Endodermal cell (in vitro differentiated cells): ENCODE measurements at regions not wholly inside any gene's neighbourhood (a gene's known extent, or its start where the extent isn't known, plus 50 kb on each side); places are given as distances from the start of the nearest gene placed in this dataset.

Experiments
- DNase-seq: peaks from one replicate; pipeline ENCODE4 v3.0.0-alpha.2; 2017
- H3K27ac ChIP-seq: 2 replicates; pipeline ENCODE4 v1.5.1; 2013; ENCODE audit warnings: mild to moderate bottlenecking, low read depth, low read length, moderate library complexity
- H3K27me3 ChIP-seq: 2 replicates; pipeline ENCODE4 v1.6.1; 2013; ENCODE audit warnings: mild to moderate bottlenecking, low read length, moderate library complexity; ENCODE audit not compliant: insufficient read depth, control insufficient read depth, poor library complexity, severe bottlenecking
- H3K36me3 ChIP-seq: 2 replicates; pipeline ENCODE4 v1.7.0; 2013; ENCODE audit warnings: mild to moderate bottlenecking, low read length, moderate library complexity; ENCODE audit not compliant: control insufficient read depth, insufficient read depth
- H3K4me1 ChIP-seq: one replicate; pipeline ENCODE4 v1.7.0; 2013; ENCODE audit warnings: low read length; ENCODE audit not compliant: control insufficient read depth, insufficient read depth
- H3K4me3 ChIP-seq: 2 replicates; pipeline ENCODE4 v1.5.1; 2013; ENCODE audit warnings: mild to moderate bottlenecking, low read length, moderate library complexity
- H3K9ac ChIP-seq: 2 replicates; pipeline ENCODE4 v1.6.1; 2013; ENCODE audit warnings: mild to moderate bottlenecking, low read length, moderate library complexity; ENCODE audit not compliant: poor library complexity, severe bottlenecking; ENCODE audit errors: extremely low read depth
- H3K9me3 ChIP-seq: 2 replicates; pipeline ENCODE4 v1.6.1; 2013; ENCODE audit warnings: mild to moderate bottlenecking, low read length, moderate library complexity; ENCODE audit not compliant: control insufficient read depth
- H3K27ac Mint-ChIP-seq: 2 replicates; pipeline ENCODE4 v1.8.0; 2020; ENCODE audit warnings: mixed read lengths
- H3K27me3 Mint-ChIP-seq: 2 replicates; pipeline ENCODE4 v1.8.0; 2021; ENCODE audit warnings: mild to moderate bottlenecking, mixed read lengths; ENCODE audit not compliant: insufficient read depth
- H3K36me3 Mint-ChIP-seq: 2 replicates; pipeline ENCODE4 v1.8.0; 2020; ENCODE audit warnings: low read depth, mixed read lengths
- H3K4me1 Mint-ChIP-seq: 2 replicates; pipeline ENCODE4 v1.8.0; 2020; ENCODE audit warnings: mixed read lengths
- H3K4me3 Mint-ChIP-seq: 2 replicates; pipeline ENCODE4 v1.8.0; 2020; ENCODE audit warnings: mild to moderate bottlenecking, moderate library complexity, mixed read lengths
- H3K9me3 Mint-ChIP-seq: 2 replicates; pipeline ENCODE4 v1.8.0; 2020; ENCODE audit warnings: mild to moderate bottlenecking, mixed read lengths
- WGBS, 2 experiments: methylation state at CpG; one replicate each; pipeline versions ENCODE4 v1.1.5 to v1.1.7; 2013; ENCODE audit warnings: missing lambda C conversion rate in 2 of 2, mixed read lengths in 1 of 2; ENCODE audit not compliant: insufficient coverage in 1 of 2, insufficient read length in 1 of 2; 5-methylcytosine and 5-hydroxymethylcytosine counted together
- TF ChIP-seq, protein P1 (sequence below): fragments of 200-600 bp; sonication (generic); conservative IDR thresholded peaks from 2 replicates; pipeline ENCODE4 v1.5.0; 2021; ENCODE audit warnings: antibody characterized with exemption, mild to moderate bottlenecking

DNA sequence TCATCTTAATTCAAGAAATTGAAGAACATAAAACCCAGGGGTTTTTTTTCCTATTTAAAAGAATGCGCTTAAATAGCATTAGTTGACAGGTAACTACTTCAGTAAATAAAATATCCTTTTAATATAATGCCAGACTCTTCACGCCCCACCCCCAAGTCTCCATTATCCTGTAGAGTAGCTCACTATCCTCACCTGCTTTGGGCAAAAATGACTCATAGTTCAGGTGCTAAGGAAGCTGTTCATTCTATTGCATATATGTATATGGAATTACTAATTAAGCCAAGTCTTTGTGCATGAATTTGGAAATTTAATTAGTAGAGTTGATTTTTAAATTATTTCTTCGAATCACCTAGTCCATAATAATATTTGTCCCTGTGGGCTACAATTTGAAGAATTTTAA, 656.8 kb upstream of the ANKRD30A start:
- no peak overlapping the region for H3K27ac ChIP-seq
- H3K4me3 ChIP-seq = no peak overlapping the region
- H3K4me1 ChIP-seq = peaks cover 2% of the 10 kb centered on the region
- no peaks in the 10 kb centered on the region for H3K27me3 ChIP-seq
- H3K36me3 ChIP-seq = no peaks in the 10 kb centered on the region
- H3K36me3 Mint-ChIP-seq = no peaks in the 10 kb centered on the region
- TF ChIP-seq, protein P1, sequence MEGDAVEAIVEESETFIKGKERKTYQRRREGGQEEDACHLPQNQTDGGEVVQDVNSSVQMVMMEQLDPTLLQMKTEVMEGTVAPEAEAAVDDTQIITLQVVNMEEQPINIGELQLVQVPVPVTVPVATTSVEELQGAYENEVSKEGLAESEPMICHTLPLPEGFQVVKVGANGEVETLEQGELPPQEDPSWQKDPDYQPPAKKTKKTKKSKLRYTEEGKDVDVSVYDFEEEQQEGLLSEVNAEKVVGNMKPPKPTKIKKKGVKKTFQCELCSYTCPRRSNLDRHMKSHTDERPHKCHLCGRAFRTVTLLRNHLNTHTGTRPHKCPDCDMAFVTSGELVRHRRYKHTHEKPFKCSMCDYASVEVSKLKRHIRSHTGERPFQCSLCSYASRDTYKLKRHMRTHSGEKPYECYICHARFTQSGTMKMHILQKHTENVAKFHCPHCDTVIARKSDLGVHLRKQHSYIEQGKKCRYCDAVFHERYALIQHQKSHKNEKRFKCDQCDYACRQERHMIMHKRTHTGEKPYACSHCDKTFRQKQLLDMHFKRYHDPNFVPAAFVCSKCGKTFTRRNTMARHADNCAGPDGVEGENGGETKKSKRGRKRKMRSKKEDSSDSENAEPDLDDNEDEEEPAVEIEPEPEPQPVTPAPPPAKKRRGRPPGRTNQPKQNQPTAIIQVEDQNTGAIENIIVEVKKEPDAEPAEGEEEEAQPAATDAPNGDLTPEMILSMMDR = no peak
- no peak for DNase-seq
- WGBS, 2 experiments = 89% methylated on average over 3 of the region's 3 CpGs; no CpG with 5 or more reads in 1 of the 2 experiments
- H3K4me1 Mint-ChIP-seq = peaks cover 2% of the 10 kb centered on the region
- no peak overlapping the region for H3K27ac Mint-ChIP-seq
- H3K9ac ChIP-seq = no peak overlapping the region
- peaks cover 15% of the 10 kb centered on the region for H3K9me3 ChIP-seq
- peaks cover 11% of the 10 kb centered on the region for H3K27me3 Mint-ChIP-seq
- H3K9me3 Mint-ChIP-seq = peaks cover 2% of the 10 kb centered on the region
- H3K4me3 Mint-ChIP-seq = no peak overlapping the region

DNA sequence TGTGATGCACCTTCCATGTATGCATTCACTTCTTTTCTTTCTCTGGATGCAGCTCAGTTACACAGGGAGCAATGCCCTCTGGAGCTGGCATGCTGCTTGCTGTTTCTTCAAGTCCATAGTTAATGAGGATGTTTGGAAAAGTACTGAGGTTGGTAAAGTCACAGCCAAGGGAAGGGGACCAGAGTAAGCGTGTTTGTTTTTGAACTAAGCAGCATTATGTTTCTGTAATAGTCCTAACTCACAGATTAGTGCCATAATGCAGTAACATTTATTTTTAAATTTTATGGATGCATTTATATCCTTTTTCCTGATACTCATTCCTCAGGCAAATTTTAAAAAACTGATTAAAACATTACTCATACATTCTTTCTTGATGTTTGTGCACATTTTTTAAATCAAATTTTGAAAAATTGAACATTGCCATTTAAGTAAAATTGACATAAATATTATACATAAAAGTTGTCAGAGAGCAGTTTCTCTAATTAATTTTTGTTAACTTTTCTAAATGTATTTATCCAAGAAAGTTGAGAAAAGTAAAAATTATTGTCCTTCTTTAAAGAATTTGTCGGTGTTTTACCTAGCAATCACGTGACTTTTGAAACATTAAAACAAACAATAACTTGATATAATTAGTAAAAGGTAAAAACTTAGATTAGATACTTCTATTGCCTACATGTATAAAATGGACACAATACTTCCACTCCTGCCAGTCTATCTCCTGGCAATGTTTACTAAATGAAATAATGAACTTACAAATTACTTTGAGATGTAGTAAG, 659.6 kb upstream of the ANKRD30A start:
- TF ChIP-seq, protein P1 = no peak
- Histone ChIP-seq H3K27me3 (no peaks in the 10 kb centered on the region), H3K9me3 (peaks cover 15% of the 10 kb centered on the region), H3K9ac (no peak overlapping the region), H3K36me3 (no peaks in the 10 kb centered on the region), H3K4me3 (no peak overlapping the region), H3K4me1 (no peaks in the 10 kb centered on the region), H3K27ac (no peak overlapping the region)
- Mint-ChIP-seq H3K27ac (no peak overlapping the region), H3K4me1 (no peaks in the 10 kb centered on the region), H3K36me3 (no peaks in the 10 kb centered on the region), H3K27me3 (peaks cover 8% of the 10 kb centered on the region), H3K9me3 (peaks cover 8% of the 10 kb centered on the region), H3K4me3 (no peak overlapping the region)
- 100% methylated on average over 1 of the region's 3 CpGs; no CpG with 5 or more reads in 1 of the 2 experiments for WGBS, 2 experiments
- DNase-seq = no peak

DNA sequence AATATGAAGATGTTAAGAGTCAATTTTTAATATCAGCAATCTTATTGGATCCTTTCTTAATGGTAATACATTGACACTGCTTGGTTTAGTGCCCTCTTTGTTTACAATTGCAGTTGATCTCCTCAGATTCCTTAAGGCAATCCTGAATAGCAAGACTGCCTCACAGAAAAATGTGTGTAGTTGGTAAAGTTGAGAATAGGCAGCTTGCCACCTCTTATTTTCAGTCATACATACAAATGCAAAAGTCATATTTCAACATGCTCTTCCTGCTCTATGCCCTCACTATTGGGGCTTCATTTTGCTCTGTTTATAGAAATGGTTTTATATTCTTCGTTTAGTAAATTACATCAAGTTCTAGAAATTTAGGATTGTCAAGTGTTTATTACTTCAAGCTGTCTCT, 661.1 kb upstream of the ANKRD30A start:
- no peaks in the 10 kb centered on the region for H3K4me1 Mint-ChIP-seq
- Histone ChIP-seq H3K27me3 (no peaks in the 10 kb centered on the region), H3K4me3 (no peak overlapping the region), H3K36me3 (no peaks in the 10 kb centered on the region), H3K9me3 (peaks cover 24% of the 10 kb centered on the region), H3K27ac (no peak overlapping the region), H3K9ac (no peak overlapping the region), H3K4me1 (no peaks in the 10 kb centered on the region)
- DNase-seq = no peak
- 100% methylated on average over 1 of the region's 1 CpG; no CpG with 5 or more reads in 1 of the 2 experiments for WGBS, 2 experiments
- H3K27ac Mint-ChIP-seq = no peak overlapping the region
- H3K27me3 Mint-ChIP-seq = peaks cover 6% of the 10 kb centered on the region
- peaks cover 12% of the 10 kb centered on the region for H3K9me3 Mint-ChIP-seq
- TF ChIP-seq, protein P1 = no peak
- H3K4me3 Mint-ChIP-seq = no peak overlapping the region
- no peaks in the 10 kb centered on the region for H3K36me3 Mint-ChIP-seq
